Naive thymus-derived CD4-positive, alpha-beta T cell (primary cell): ENCODE measurements at regions not wholly inside any gene's neighbourhood (a gene's known extent, or its start where the extent isn't known, plus 50 kb on each side); places are given as distances from the start of the nearest gene placed in this dataset.

Source experiments
- ATAC-seq: fragments of 150-1000 bp; cut with Tn5 transposase; 2 replicates; pipeline ENCODE4 v1.10.0; 2021; ENCODE audit warnings: mild to moderate bottlenecking, moderate library complexity
- CTCF ChIA-PET: fragments of 350-600 bp; sonication (Branson Sonifier 250); formaldehyde crosslinking; loops from one replicate; lab custom pipeline; 2021; ENCODE audit warnings: antibody characterized with exemption; lab: Charles Lee
- POLR2A ChIA-PET: fragments of 350-600 bp; sonication (Branson Sonifier 250); formaldehyde crosslinking; loops from one replicate; lab custom pipeline; 2021; ENCODE audit warnings: antibody characterized with exemption, inconsistent platforms; lab: Charles Lee
- DNase-seq, 9 donors: peaks; one replicate each; pipeline versions ENCODE4 v3.0.0 to v3.0.0-alpha.2; 2020 to 2022; ENCODE audit warnings: mixed read lengths in 1 of 9
- H3K27ac ChIP-seq: one replicate; pipeline ENCODE4 v1.7.0; 2013; ENCODE audit warnings: mild to moderate bottlenecking, low read depth, low read length, moderate library complexity
- H3K27me3 ChIP-seq, 2 donors: one replicate each; pipeline ENCODE4 v1.7.0; 2013; ENCODE audit warnings: low read length in 2 of 2, mild to moderate bottlenecking in 2 of 2, moderate library complexity in 2 of 2; ENCODE audit not compliant: control insufficient read depth in 2 of 2, insufficient read depth in 2 of 2
- H3K36me3 ChIP-seq, 3 experiments: 1 replicate in 2 of 3; 2 replicates in 1 of 3; pipeline ENCODE4 v1.7.0; 2013; ENCODE audit warnings: low read length in 3 of 3, mild to moderate bottlenecking in 3 of 3, moderate library complexity in 1 of 3; ENCODE audit not compliant: insufficient read depth in 3 of 3, control insufficient read depth in 2 of 3
- H3K4me1 ChIP-seq, 2 donors: one replicate each; pipeline ENCODE4 v1.7.0; 2013; ENCODE audit warnings: low read length in 2 of 2, mild to moderate bottlenecking in 2 of 2, moderate library complexity in 1 of 2; ENCODE audit not compliant: control insufficient read depth in 2 of 2, insufficient read depth in 2 of 2
- H3K4me3 ChIP-seq: 2 replicates; pipeline ENCODE4 v1.7.0; 2013; ENCODE audit warnings: mild to moderate bottlenecking, low read length
- H3K9me3 ChIP-seq, 3 experiments: 1 replicate in 2 of 3; 2 replicates in 1 of 3; pipeline ENCODE4 v1.7.0; 2013; ENCODE audit warnings: low read length in 3 of 3; ENCODE audit not compliant: control insufficient read depth in 2 of 3
- H3K27ac Mint-ChIP-seq, 9 donors: one replicate each; pipeline ENCODE4 v1.8.0; 2020 to 2022; ENCODE audit warnings: mixed read lengths in 9 of 9, mild to moderate bottlenecking in 8 of 9, moderate library complexity in 5 of 9, inconsistent platforms in 2 of 9
- H3K27me3 Mint-ChIP-seq, 5 donors: one replicate each; pipeline ENCODE4 v1.8.0; 2021 to 2022; ENCODE audit warnings: mixed read lengths in 5 of 5, mild to moderate bottlenecking in 1 of 5
- H3K36me3 Mint-ChIP-seq, 5 donors: one replicate each; pipeline ENCODE4 v1.8.0; 2020 to 2022; ENCODE audit warnings: mixed read lengths in 5 of 5, mild to moderate bottlenecking in 3 of 5, inconsistent platforms in 1 of 5
- H3K4me1 Mint-ChIP-seq, 7 donors: one replicate each; pipeline ENCODE4 v1.8.0; 2020 to 2022; ENCODE audit warnings: mixed read lengths in 7 of 7, mild to moderate bottlenecking in 3 of 7, inconsistent platforms in 1 of 7
- H3K4me3 Mint-ChIP-seq, 10 donors: one replicate each; pipeline ENCODE4 v1.8.0; 2020 to 2022; ENCODE audit warnings: mild to moderate bottlenecking in 10 of 10, mixed read lengths in 10 of 10, moderate library complexity in 6 of 10, inconsistent platforms in 2 of 10
- H3K9me3 Mint-ChIP-seq, 11 donors: one replicate each; pipeline ENCODE4 v1.8.0; 2020 to 2022; ENCODE audit warnings: mixed read lengths in 11 of 11, mild to moderate bottlenecking in 4 of 11, inconsistent platforms in 1 of 11, moderate library complexity in 1 of 11
- intact Hi-C, 2 donors: fragments of 100-400 bp; cut with micrococcal nuclease; formaldehyde crosslinking; loops; one replicate each; pipeline ENCODE4 v1.15.1; 2023

DNA sequence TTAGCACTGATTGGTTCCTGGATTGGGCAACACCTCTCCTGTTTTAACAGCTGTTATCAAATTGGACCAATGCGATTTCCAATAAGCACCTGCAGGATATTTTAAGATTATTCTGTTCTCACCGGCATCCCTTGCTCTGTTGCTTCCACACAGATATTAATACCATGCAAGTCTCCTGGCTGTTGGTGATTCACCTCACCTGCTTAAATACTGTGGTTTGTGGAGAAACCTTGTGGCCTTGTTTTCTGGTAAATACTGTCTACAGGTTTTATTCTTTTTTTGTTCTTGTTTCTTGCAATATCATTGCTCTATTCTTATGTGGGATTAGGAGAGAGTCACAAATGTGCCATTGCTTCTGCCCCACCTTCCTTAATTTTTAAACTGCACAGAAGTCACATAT is 448.1 kb upstream of the NXPH2 start:
- DNase-seq = no peak
- no peaks in the 10 kb centered on the region for H3K4me1 ChIP-seq
- H3K27ac ChIP-seq = no peak overlapping the region
- H3K27me3 ChIP-seq = no peaks in the 10 kb centered on the region
- no peaks in the 10 kb centered on the region for H3K36me3 Mint-ChIP-seq
- ChIA-PET CTCF (no interaction called here), POLR2A (no interaction called here)
- intact Hi-C loops = no loop called here
- no peaks in the 10 kb centered on the region for H3K27me3 Mint-ChIP-seq
- peaks cover 0 to 10% (median 0%) of the 10 kb centered on the region in 11 donors for H3K9me3 Mint-ChIP-seq
- ATAC-seq = no peak
- H3K36me3 ChIP-seq = no peaks in the 10 kb centered on the region
- no peaks in the 10 kb centered on the region for H3K9me3 ChIP-seq
- H3K4me1 Mint-ChIP-seq = no peaks in the 10 kb centered on the region
- H3K4me3 Mint-ChIP-seq = no peak overlapping the region
- H3K27ac Mint-ChIP-seq = no peak overlapping the region
- H3K4me3 ChIP-seq = no peak overlapping the region

DNA sequence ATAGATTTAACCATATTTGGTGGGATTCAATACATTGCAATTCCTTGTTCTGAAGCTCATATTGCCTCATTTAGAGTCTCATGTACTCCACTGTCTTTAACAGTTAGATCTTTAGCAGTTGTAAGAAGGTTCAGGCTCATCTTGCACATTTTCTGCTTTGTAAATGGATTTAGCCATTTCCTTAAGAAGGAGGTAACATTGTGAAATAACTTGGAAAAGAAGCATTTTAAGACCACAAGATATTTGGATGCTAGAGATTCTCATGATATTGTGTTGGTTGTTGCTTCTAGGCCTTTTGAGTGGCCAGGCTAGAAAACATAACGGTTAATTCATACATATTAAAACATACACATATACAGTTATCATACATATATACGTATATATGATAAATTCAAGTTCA is 445.8 kb upstream of the NXPH2 start:
- no peak for DNase-seq
- intact Hi-C loops = no loop called here

DNA sequence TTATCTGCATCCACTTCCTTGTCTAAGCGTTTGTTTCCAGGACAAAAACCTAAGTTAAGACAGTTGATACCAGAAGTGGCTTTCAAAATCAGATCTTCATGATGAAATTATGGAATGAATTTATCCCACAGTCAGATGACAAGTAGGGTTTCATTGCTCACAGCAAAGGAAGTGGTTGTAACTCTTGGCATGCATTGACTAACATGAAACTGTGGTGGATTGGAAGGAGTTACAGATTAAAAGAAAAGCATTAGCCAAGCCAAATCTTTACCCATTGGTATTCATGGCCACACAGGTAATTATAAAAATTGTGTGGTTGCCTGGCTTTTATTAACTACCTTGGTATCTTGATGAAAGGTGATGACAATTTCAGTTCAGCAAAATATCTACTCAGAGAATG is 438.0 kb upstream of the NXPH2 start:
- Mint-ChIP-seq H3K9me3 (peaks cover 3 to 37% (median 15%) of the 10 kb centered on the region in 11 donors), H3K4me3 (no peak overlapping the region), H3K4me1 (no peaks in the 10 kb centered on the region), H3K36me3 (no peaks in the 10 kb centered on the region), H3K27ac (no peak overlapping the region), H3K27me3 (no peaks in the 10 kb centered on the region)
- no peaks in the 10 kb centered on the region for H3K9me3 ChIP-seq
- ChIA-PET CTCF (no interaction called here), POLR2A (no interaction called here)
- no peaks in the 10 kb centered on the region for H3K36me3 ChIP-seq
- no peaks in the 10 kb centered on the region for H3K4me1 ChIP-seq
- DNase-seq (no peak), ATAC-seq (no peak)
- intact Hi-C loops = no loop called here
- H3K4me3 ChIP-seq = no peak overlapping the region
- H3K27me3 ChIP-seq = no peaks in the 10 kb centered on the region
- H3K27ac ChIP-seq = no peak overlapping the region

More for the DNA sequence above, 445.8 kb upstream of the NXPH2 start:
- Mint-ChIP-seq H3K27ac (no peak overlapping the region), H3K9me3 (peaks cover 0 to 11% (median 0%) of the 10 kb centered on the region in 11 donors), H3K27me3 (no peaks in the 10 kb centered on the region), H3K4me3 (no peak overlapping the region), H3K36me3 (no peaks in the 10 kb centered on the region), H3K4me1 (no peaks in the 10 kb centered on the region)
- Histone ChIP-seq H3K36me3 (no peaks in the 10 kb centered on the region), H3K27me3 (no peaks in the 10 kb centered on the region), H3K27ac (no peak overlapping the region), H3K9me3 (no peaks in the 10 kb centered on the region), H3K4me3 (no peak overlapping the region), H3K4me1 (no peaks in the 10 kb centered on the region)
- ChIA-PET CTCF (no interaction called here), POLR2A (no interaction called here)
- ATAC-seq = no peak

DNA sequence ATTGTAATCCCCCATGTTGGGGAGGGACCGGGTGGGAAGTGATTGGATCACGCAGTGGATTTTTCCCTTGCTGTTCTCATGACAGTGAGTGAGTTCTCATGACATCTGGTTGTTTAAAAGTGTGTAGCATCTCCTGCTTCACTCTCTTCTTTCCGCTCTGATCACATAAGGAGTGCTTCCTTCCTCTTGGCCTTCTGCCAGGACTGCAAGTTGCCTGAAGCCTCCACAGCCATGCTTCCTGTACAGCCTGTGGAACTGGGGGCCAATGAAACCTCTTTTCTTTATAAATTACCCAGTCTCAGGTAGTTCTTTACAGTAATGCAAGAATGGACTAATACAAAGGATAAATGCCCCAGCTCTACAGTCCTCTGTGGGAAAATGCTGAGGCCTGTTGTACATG is 437.5 kb upstream of the NXPH2 start:
- Histone ChIP-seq H3K27me3 (no peaks in the 10 kb centered on the region), H3K4me3 (no peak overlapping the region), H3K36me3 (no peaks in the 10 kb centered on the region), H3K9me3 (no peaks in the 10 kb centered on the region), H3K27ac (no peak overlapping the region), H3K4me1 (no peaks in the 10 kb centered on the region)
- H3K27me3 Mint-ChIP-seq = no peaks in the 10 kb centered on the region
- DNase-seq (no peak), ATAC-seq (no peak)
- no peak overlapping the region for H3K27ac Mint-ChIP-seq
- no peaks in the 10 kb centered on the region for H3K4me1 Mint-ChIP-seq
- POLR2A ChIA-PET = no interaction called here
- H3K4me3 Mint-ChIP-seq = no peak overlapping the region
- CTCF ChIA-PET = no interaction called here
- intact Hi-C loops = no loop called here
- H3K9me3 Mint-ChIP-seq = peaks cover 2 to 37% (median 15%) of the 10 kb centered on the region in 11 donors
- no peaks in the 10 kb centered on the region for H3K36me3 Mint-ChIP-seq

DNA sequence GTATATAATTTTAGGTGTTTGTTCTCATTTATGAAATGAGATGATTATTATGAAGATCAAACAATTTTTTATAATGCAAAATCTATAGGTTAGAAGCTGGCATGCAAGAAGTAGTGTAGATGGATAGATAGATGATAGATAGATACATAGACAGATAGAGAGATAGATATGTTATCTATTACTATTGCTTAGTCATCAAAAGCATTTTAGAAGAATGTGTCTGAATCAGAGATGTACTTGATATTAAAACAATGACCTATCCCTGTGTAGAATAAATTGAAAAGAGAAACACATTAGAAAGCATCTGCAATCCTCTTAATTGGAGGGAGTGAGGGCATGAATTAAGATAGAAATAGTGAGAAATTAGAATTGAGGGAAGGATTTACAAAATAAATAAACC is 436.2 kb upstream of the NXPH2 start:
- Mint-ChIP-seq H3K36me3 (no peaks in the 10 kb centered on the region), H3K9me3 (peaks cover 0 to 37% (median 15%) of the 10 kb centered on the region in 11 donors), H3K27ac (no peak overlapping the region), H3K4me1 (no peaks in the 10 kb centered on the region), H3K4me3 (no peak overlapping the region), H3K27me3 (no peaks in the 10 kb centered on the region)
- DNase-seq (no peak), ATAC-seq (no peak)
- Histone ChIP-seq H3K4me3 (no peak overlapping the region), H3K27ac (no peak overlapping the region), H3K4me1 (no peaks in the 10 kb centered on the region), H3K9me3 (no peaks in the 10 kb centered on the region), H3K36me3 (no peaks in the 10 kb centered on the region), H3K27me3 (no peaks in the 10 kb centered on the region)
- CTCF ChIA-PET = no interaction called here
- intact Hi-C loops = no loop called here
- POLR2A ChIA-PET = no interaction called here

DNA sequence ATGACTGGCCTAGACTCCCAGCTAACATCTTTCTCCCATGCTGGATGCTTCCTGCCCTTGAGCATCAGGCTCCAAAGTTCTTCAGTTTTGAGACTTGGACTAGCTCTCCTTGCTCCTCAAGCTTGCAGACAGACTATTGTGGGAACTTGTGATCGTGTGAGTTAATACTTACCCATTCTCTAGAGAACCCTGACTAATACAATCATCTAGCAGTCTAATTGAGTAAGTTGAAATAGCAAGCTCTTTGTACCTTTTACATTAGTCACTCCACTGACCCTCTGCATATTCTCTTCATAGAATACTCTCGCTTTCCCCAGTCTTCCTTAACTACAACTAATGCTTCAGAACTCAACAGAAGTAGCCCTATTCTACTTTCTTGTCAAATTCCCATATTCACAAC is 434.6 kb upstream of the NXPH2 start:
- intact Hi-C loops = no loop called here
- ChIA-PET CTCF (no interaction called here), POLR2A (no interaction called here)

DNA sequence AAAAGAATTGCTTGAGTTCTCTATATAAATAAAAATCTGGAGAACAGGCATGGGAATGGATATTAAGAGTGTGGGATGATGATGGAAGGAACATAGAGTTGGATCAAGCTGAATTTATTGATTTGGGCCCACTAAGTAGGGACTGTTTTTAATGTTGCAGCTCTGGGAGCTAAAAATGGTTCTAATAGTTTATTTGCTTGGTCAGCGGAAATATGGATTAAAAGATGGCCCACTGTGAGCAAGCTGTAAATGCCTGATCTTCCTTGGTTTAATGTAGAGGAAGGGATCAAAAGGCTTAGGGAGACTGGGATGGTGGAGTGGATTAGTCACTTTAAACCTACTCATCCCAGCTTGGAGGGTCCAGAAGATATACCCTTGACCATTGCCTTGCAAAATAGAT is 429.4 kb upstream of the NXPH2 start:
- H3K9me3 ChIP-seq = no peaks in the 10 kb centered on the region
- H3K27me3 Mint-ChIP-seq = no peaks in the 10 kb centered on the region
- ATAC-seq (no peak), DNase-seq (no peak)
- no peak overlapping the region for H3K27ac ChIP-seq
- H3K27ac Mint-ChIP-seq = no peak overlapping the region
- ChIA-PET POLR2A (no interaction called here), CTCF (no interaction called here)
- intact Hi-C loops = no loop called here
- H3K9me3 Mint-ChIP-seq = peaks cover 0 to 14% (median 4%) of the 10 kb centered on the region in 11 donors
- no peaks in the 10 kb centered on the region for H3K4me1 Mint-ChIP-seq
- no peaks in the 10 kb centered on the region for H3K27me3 ChIP-seq
- no peaks in the 10 kb centered on the region for H3K36me3 Mint-ChIP-seq
- H3K4me1 ChIP-seq = no peaks in the 10 kb centered on the region
- no peak overlapping the region for H3K4me3 ChIP-seq
- H3K4me3 Mint-ChIP-seq = no peak overlapping the region
- H3K36me3 ChIP-seq = no peaks in the 10 kb centered on the region

More for the DNA sequence above, 434.6 kb upstream of the NXPH2 start:
- no peaks in the 10 kb centered on the region for H3K9me3 ChIP-seq
- Mint-ChIP-seq H3K9me3 (peaks cover 0 to 34% (median 15%) of the 10 kb centered on the region in 11 donors), H3K36me3 (no peaks in the 10 kb centered on the region), H3K27ac (no peak overlapping the region), H3K4me3 (no peak overlapping the region), H3K27me3 (no peaks in the 10 kb centered on the region), H3K4me1 (no peaks in the 10 kb centered on the region)
- H3K4me3 ChIP-seq = no peak overlapping the region
- H3K36me3 ChIP-seq = no peaks in the 10 kb centered on the region
- DNase-seq = no peak
- no peaks in the 10 kb centered on the region for H3K4me1 ChIP-seq
- ATAC-seq = no peak
- no peaks in the 10 kb centered on the region for H3K27me3 ChIP-seq
- no peak overlapping the region for H3K27ac ChIP-seq
